ENCODE measurements at regions not wholly inside any gene's neighbourhood (a gene's known extent, or its start where the extent isn't known, plus 50 kb on each side); places are given as distances from the start of the nearest gene placed in this dataset.
A peak's percentile ranks its signal among the peaks of the same experiment; 100 is the strongest.

DNA sequence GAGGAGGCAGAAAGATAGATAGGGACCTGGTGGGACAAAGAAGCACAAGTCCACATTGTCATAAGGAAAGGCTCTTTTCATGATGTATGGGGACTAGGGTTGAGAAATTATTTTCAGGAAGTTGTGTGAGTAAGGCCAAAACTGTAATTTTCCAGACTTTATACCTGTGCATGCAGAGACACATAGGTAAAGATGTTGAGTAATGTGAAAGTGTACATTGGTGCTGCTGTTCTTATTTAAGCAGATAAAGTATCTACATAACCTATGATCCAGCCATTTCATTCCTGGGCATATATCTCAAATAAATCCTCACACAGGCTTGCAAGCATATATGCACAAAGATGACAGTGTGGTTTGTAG lies 332.2 kb downstream of the DUSP6 start:
- CTCF ChIA-PET = interaction anchor here (0.7 to 3.4 kb wide), 15 partner anchors 12 to 507 kb away, joined by 3 to 34 read pairs (median 4); partner anchors contain the start of gene GALNT4
- H3K4me3 Mint-ChIP-seq = no peak overlapping the region
- H3K27ac Mint-ChIP-seq = peak overlapping the region; percentile 21
- DNase-seq = no peak
- H3K36me3 Mint-ChIP-seq (ENCODE audit: low read depth) = peaks cover 9% of the 10 kb centered on the region
- H3K9me3 Mint-ChIP-seq = peaks cover 4% of the 10 kb centered on the region
- peaks cover 2% of the 10 kb centered on the region for H3K27me3 Mint-ChIP-seq
- H3K4me1 Mint-ChIP-seq = peaks cover 27% of the 10 kb centered on the region
- POLR2A ChIA-PET = interaction anchor here (1.0 kb wide), 1 partner anchor 448 kb away, joined by 4 read pairs; no protein-coding TSS in a partner anchor

DNA sequence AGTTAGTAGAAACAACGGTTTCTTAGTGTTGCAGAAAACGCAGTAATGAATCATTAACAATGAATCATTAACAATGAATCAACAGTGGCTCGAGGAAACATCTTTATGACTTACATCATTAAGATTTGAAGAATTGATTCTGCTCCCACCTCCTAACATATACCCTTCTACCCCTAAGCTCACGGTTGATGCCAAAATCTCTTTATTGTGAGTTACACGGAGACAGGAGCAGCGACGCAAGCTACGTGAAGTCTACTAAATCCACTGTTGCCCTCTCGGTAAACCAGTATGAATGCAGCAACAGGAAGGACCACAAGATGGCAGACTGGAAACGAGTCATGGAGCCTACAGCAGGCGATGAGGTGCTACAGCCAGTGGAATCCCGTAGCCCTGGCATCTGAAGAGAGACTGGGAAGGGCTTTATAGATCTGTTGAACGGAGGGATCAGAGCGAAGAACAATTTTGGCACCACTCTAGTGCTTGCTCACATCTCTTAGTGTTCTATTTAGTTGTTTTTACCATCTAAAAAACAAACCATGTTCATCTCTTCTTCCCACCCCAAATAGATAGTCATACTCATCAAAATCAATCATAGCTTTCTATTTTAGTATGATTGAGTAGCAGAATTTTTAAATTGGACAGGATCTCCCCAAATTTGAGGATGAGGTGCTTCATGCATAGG lies 332.7 kb downstream of the DUSP6 start:
- H3K27me3 Mint-ChIP-seq = peaks cover 2% of the 10 kb centered on the region
- ChIA-PET POLR2A (interaction anchor here (1.0 kb wide), 1 partner anchor 449 kb away, joined by 4 read pairs; no protein-coding TSS in a partner anchor), CTCF (interaction anchor here (0.6 to 3.4 kb wide), 26 partner anchors 10 to 525 kb away, joined by 3 to 34 read pairs (median 4); partner anchors contain the start of genes DUSP6, GALNT4 and POC1B)
- no peak overlapping the region for H3K4me3 Mint-ChIP-seq
- peaks cover 27% of the 10 kb centered on the region for H3K4me1 Mint-ChIP-seq
- peaks cover under 1% of the 10 kb centered on the region for H3K9me3 Mint-ChIP-seq
- peak; percentile 87 for DNase-seq
- no peak overlapping the region for H3K27ac Mint-ChIP-seq
- H3K36me3 Mint-ChIP-seq (ENCODE audit: low read depth) = peaks cover 9% of the 10 kb centered on the region

GRCh38 chr12:89016970-89017778 lies 335.1 kb downstream of the DUSP6 start:
- DNase-seq = peak; percentile 76
- peaks cover 2% of the 10 kb centered on the region for H3K36me3 Mint-ChIP-seq (ENCODE audit: low read depth)
- peak overlapping the region; percentile 52 for H3K27ac Mint-ChIP-seq
- no peaks in the 10 kb centered on the region for H3K9me3 Mint-ChIP-seq
- peak overlapping the region; percentile 17 for H3K4me3 Mint-ChIP-seq
- H3K27me3 Mint-ChIP-seq = peaks cover 9% of the 10 kb centered on the region
- CTCF ChIA-PET = interaction anchor here (0.5 to 2.3 kb wide), 17 partner anchors 13 to 1126 kb away, joined by 3 to 21 read pairs (median 4); partner anchors contain the start of genes DUSP6 and GALNT4
- H3K4me1 Mint-ChIP-seq = peaks cover 20% of the 10 kb centered on the region
- POLR2A ChIA-PET = interaction anchor here (0.7 kb wide), 1 partner anchor 411 kb away, joined by 3 read pairs; no protein-coding TSS in a partner anchor

- peaks cover 17% of the 10 kb centered on the region for H3K4me1 Mint-ChIP-seq
- H3K4me3 Mint-ChIP-seq = no peak overlapping the region
- peaks cover 9% of the 10 kb centered on the region for H3K27me3 Mint-ChIP-seq
- H3K36me3 Mint-ChIP-seq (ENCODE audit: low read depth) = no peaks in the 10 kb centered on the region
- no peak for DNase-seq
- ChIA-PET POLR2A (interaction anchor here (0.6 kb wide), 1 partner anchor 518 kb away, joined by 4 read pairs; no protein-coding TSS in a partner anchor), CTCF (no interaction called here)
- no peaks in the 10 kb centered on the region for H3K9me3 Mint-ChIP-seq
- no peak overlapping the region for H3K27ac Mint-ChIP-seq
These were observed 336.9 kb downstream of the DUSP6 start for GRCh38 chr12:89015419-89015818.

- CTCF ChIA-PET = no interaction called here
- no peak for DNase-seq
- no peaks in the 10 kb centered on the region for H3K9me3 Mint-ChIP-seq
These were observed 353.9 kb downstream of the DUSP6 start for GRCh38 chr12:88998421-88998820.

GRCh38 chr12:88996200-88996788 lies 356.0 kb downstream of the DUSP6 start:
- H3K4me1 Mint-ChIP-seq = no peaks in the 10 kb centered on the region
- DNase-seq = no peak
- peaks cover 32% of the 10 kb centered on the region for H3K27me3 Mint-ChIP-seq
- no peaks in the 10 kb centered on the region for H3K9me3 Mint-ChIP-seq
- POLR2A ChIA-PET = no interaction called here
- CTCF ChIA-PET = no interaction called here
- no peak overlapping the region for H3K27ac Mint-ChIP-seq
- no peak overlapping the region for H3K4me3 Mint-ChIP-seq
- no peaks in the 10 kb centered on the region for H3K36me3 Mint-ChIP-seq (ENCODE audit: low read depth)

More at GRCh38 chr12:88998421-88998820, 353.9 kb downstream of the DUSP6 start:
- Mint-ChIP-seq H3K27me3 (peaks cover 34% of the 10 kb centered on the region), H3K4me3 (no peak overlapping the region), H3K27ac (no peak overlapping the region), H3K4me1 (no peaks in the 10 kb centered on the region), H3K36me3 (ENCODE audit: low read depth) (no peaks in the 10 kb centered on the region)
- POLR2A ChIA-PET = no interaction called here

DNA sequence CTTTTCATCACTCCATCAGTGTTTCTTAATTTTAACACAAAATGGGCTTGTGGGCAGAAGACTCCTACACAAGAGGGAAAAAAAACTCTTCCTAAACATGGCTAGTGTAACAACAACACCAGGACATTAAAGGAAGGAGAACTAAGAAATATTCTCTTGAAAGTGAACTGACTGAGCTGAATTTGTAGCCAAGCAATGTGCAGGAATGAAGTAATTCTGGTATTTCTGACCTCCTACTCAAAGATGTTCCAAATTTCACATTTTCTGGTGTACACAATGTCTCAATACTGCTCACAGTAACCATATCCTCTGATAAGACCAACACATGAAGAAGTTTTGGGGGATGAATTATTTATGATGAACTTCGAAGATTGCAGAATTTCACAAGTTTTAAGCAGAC lies 357.3 kb downstream of the DUSP6 start:
- Mint-ChIP-seq H3K36me3 (ENCODE audit: low read depth) (no peaks in the 10 kb centered on the region), H3K4me3 (no peak overlapping the region), H3K27ac (no peak overlapping the region), H3K27me3 (peaks cover 33% of the 10 kb centered on the region), H3K9me3 (no peaks in the 10 kb centered on the region), H3K4me1 (no peaks in the 10 kb centered on the region)
- CTCF ChIA-PET = no interaction called here
- no peak for DNase-seq
- POLR2A ChIA-PET = no interaction called here

- peaks cover 33% of the 10 kb centered on the region for H3K27me3 Mint-ChIP-seq
- no peaks in the 10 kb centered on the region for H3K4me1 Mint-ChIP-seq
- ChIA-PET POLR2A (no interaction called here), CTCF (no interaction called here)
- no peak overlapping the region for H3K27ac Mint-ChIP-seq
- DNase-seq = no peak
- H3K36me3 Mint-ChIP-seq (ENCODE audit: low read depth) = no peaks in the 10 kb centered on the region
- H3K9me3 Mint-ChIP-seq = no peaks in the 10 kb centered on the region
- no peak overlapping the region for H3K4me3 Mint-ChIP-seq
These were observed 357.8 kb downstream of the DUSP6 start for GRCh38 chr12:88994537-88994936.

DNA sequence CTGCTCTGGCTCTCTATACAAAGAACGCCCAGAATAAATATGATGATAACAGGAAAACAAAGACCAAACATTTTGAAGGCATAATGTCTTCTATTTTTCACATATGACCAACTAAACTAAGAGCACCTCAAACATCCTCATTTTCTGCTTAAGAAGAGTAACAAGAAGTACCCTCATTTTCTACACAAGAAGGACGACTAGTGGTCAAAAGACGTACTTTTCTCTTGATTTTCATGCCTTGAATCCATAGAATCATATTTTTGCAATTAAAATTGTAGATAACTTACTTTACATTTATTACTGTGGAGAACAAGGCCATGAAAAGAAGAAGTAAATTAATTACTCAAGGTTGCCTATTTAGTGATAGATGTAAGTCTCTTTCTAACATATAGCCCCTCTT lies 358.6 kb downstream of the DUSP6 start:
- no peaks in the 10 kb centered on the region for H3K9me3 Mint-ChIP-seq
- no peaks in the 10 kb centered on the region for H3K4me1 Mint-ChIP-seq
- no peak overlapping the region for H3K27ac Mint-ChIP-seq
- DNase-seq = no peak
- peaks cover 35% of the 10 kb centered on the region for H3K27me3 Mint-ChIP-seq
- ChIA-PET CTCF (no interaction called here), POLR2A (no interaction called here)
- H3K4me3 Mint-ChIP-seq = no peak overlapping the region
- H3K36me3 Mint-ChIP-seq (ENCODE audit: low read depth) = no peaks in the 10 kb centered on the region

DNA sequence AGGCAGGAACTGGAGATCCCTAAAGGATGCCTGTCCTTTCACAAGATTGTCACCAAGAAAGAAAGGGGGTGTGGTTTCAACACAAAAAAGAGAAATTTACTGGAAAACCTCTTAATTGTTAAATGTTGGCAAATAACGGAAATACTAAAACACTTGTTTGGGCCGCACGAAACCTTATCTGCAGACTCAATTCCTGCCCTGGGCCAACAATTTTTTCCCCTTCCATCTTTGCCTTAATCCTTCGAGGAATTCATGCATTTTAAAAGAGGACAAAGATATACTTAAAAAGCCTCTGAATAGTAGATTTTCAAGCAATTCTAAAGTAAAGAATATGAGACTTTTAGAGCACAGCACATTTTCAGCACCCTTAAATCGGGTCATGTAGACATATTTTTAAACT lies 366.2 kb downstream of the DUSP6 start:
- Mint-ChIP-seq H3K4me3 (no peak overlapping the region), H3K36me3 (ENCODE audit: low read depth) (no peaks in the 10 kb centered on the region), H3K9me3 (no peaks in the 10 kb centered on the region), H3K4me1 (no peaks in the 10 kb centered on the region), H3K27ac (no peak overlapping the region), H3K27me3 (peaks cover 36% of the 10 kb centered on the region)
- CTCF ChIA-PET = interaction anchor here (0.7 kb wide), 1 partner anchor 22 kb away, joined by 5 read pairs; no protein-coding TSS in a partner anchor
- POLR2A ChIA-PET = no interaction called here
- DNase-seq = no peak

DNA sequence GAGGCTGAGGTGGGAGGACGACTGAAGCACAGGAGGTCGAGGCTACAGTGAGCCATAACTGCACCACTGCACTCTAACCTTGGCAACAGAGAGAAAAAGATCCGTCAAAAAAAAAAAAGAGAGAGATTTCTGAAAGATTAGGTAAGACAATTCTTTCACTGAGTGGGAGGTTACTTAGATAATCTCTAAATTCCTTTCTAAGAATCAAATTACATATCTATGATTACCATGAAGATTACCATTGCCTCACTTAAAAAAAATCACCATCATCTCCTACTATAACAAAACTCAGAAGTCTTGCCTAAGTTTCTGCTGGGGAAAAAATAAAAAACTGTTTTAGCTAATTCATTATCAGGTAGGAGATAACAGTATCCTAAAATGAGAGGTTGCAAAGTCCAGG lies 366.7 kb downstream of the DUSP6 start:
- CTCF ChIA-PET = interaction anchor here (0.7 kb wide), 1 partner anchor 22 kb away, joined by 5 read pairs; no protein-coding TSS in a partner anchor
- no peak for DNase-seq
- no peaks in the 10 kb centered on the region for H3K4me1 Mint-ChIP-seq
- H3K36me3 Mint-ChIP-seq (ENCODE audit: low read depth) = no peaks in the 10 kb centered on the region
- no peak overlapping the region for H3K27ac Mint-ChIP-seq
- POLR2A ChIA-PET = no interaction called here
- H3K4me3 Mint-ChIP-seq = no peak overlapping the region
- H3K27me3 Mint-ChIP-seq = peaks cover 37% of the 10 kb centered on the region
- no peaks in the 10 kb centered on the region for H3K9me3 Mint-ChIP-seq

- Mint-ChIP-seq H3K9me3 (no peaks in the 10 kb centered on the region), H3K27me3 (peaks cover 40% of the 10 kb centered on the region), H3K4me3 (no peak overlapping the region), H3K4me1 (no peaks in the 10 kb centered on the region), H3K27ac (no peak overlapping the region), H3K36me3 (ENCODE audit: low read depth) (no peaks in the 10 kb centered on the region)
- ChIA-PET CTCF (no interaction called here), POLR2A (no interaction called here)
- DNase-seq = no peak
These were observed 367.3 kb downstream of the DUSP6 start for GRCh38 chr12:88985011-88985410.

GRCh38 chr12:88982694-88983093 lies 369.6 kb downstream of the DUSP6 start:
- Mint-ChIP-seq H3K36me3 (ENCODE audit: low read depth) (no peaks in the 10 kb centered on the region), H3K27ac (no peak overlapping the region), H3K4me1 (no peaks in the 10 kb centered on the region), H3K9me3 (no peaks in the 10 kb centered on the region), H3K4me3 (no peak overlapping the region), H3K27me3 (peaks cover 42% of the 10 kb centered on the region)
- POLR2A ChIA-PET = no interaction called here
- CTCF ChIA-PET = no interaction called here
- no peak for DNase-seq
